ENCODE measurements at regions not wholly inside any gene's neighbourhood (a gene's known extent, or its start where the extent isn't known, plus 50 kb on each side); places are given as distances from the start of the nearest gene placed in this dataset.

DNA sequence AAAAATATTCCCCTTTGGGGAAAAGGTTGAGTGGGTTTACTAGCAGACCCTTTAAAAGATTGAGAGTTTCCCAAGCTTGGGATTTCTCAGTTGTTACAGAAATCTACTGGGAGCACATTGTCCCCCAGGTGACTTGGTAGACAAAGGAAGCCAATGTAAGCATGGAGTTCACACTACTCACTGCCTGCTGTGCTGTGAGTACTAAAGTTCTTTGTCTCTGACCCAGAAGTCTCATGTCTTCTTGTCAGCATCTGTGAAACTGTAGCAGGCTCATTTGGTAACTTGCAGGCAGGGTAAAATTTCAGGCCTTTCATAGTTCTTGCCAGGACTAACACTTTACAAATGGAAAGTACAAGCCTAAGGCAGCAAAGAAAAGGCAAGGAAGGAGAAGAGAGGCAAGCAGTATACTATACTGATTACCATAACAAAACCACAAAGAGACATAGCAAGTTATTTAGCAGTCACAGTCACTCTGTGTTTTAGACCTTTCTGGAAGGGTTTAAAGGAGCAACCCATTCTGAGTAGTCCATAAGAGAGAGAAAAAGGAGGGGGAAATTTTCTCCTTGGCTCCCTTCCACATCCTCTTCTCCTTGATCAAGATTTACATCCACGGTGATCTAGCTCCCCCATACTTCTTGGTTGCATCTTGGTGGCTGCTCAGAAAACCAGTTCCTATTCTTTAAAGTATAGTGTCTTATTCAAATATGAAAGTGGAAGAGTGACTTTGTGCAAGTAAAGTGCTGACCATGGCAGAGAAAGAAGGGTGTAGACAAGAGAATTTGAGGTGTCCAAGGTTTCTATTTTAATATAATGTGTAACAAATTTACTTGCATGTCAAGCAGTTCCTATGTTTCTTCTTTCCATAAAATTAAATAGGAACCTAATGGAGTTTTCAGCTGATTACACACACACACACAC is 160.0 kb upstream of the PDE5A start:
- Histone ChIP-seq H3K4me2 (ENCODE audit: insufficient read depth, low read length) (no peak overlapping the region), H2AFZ (ENCODE audit: low read depth, low read length) (no peak overlapping the region), H3K9me1 (ENCODE audit: control insufficient read depth, insufficient read depth, low read length) (no peaks in the 10 kb centered on the region), H3K4me1 (replicated peaks in 1 of 2; ENCODE audit: control insufficient read depth in 2 of 2, insufficient read depth in 2 of 2, low read length in 2 of 2) (no peaks in the 10 kb centered on the region), H3K36me3 (ENCODE audit: control insufficient read depth, insufficient read depth, low read length) (no peaks in the 10 kb centered on the region), H3K9me3 (replicated peaks; ENCODE audit: control insufficient read depth, insufficient read depth, low read depth, low read length) (no peaks in the 10 kb centered on the region), H3K9ac (ENCODE audit: insufficient read depth in 1 of 2, low read depth in 2 of 2, low read length in 2 of 2) (no peak overlapping the region), H3K4me3 (no peak overlapping the region), H4K20me1 (replicated peaks; ENCODE audit: control insufficient read depth, insufficient read depth, low read length) (no peaks in the 10 kb centered on the region), H3K27me3 (ENCODE audit: control insufficient read depth in 2 of 2, insufficient read depth in 2 of 2, low read length in 2 of 2) (no peaks in the 10 kb centered on the region), H3K27ac (ENCODE audit: extremely low read depth, low read depth, low read length) (no peak overlapping the region), H3K79me2 (ENCODE audit: control insufficient read depth, insufficient read depth, low read length) (no peaks in the 10 kb centered on the region)
- ChIA-PET POLR2A (no interaction called here), CTCF (ENCODE audit: low intra/inter-chr PET ratio) (no interaction called here)
- WGBS (ENCODE audit: insufficient coverage, low coverage, missing lambda C conversion rate) = 0% methylated on average over 1 of the region's 1 CpG
- FAIRE-seq (no peak), ATAC-seq (no peak), DNase-seq (ENCODE audit: extremely low read depth in 1 of 4, low spot score in 3 of 4) (no peak)
- in situ Hi-C loops (cut with MboI) = no loop called here
- BruUV-seq (replicated peaks) = no TSS peak
- TF ChIP-seq ARID2 (IDR thresholded peaks at IDR 0.05) = no peak
- no peak for TF ChIP-seq CREBBP (IDR thresholded peaks at IDR 0.05; ENCODE audit: low read depth, low read length)
- TF ChIP-seq ZBTB8A (IDR thresholded peaks at IDR 0.05; ENCODE audit: partially characterized antibody) = no peak
- TF ChIP-seq ZNF3 (CRISPR knock-in tag; IDR thresholded peaks at IDR 0.05) = no peak
- TF ChIP-seq ZNF124 (CRISPR knock-in tag; IDR thresholded peaks at IDR 0.05) = no peak
- intact Hi-C loops (cut with micrococcal nuclease) = no loop called here

DNA sequence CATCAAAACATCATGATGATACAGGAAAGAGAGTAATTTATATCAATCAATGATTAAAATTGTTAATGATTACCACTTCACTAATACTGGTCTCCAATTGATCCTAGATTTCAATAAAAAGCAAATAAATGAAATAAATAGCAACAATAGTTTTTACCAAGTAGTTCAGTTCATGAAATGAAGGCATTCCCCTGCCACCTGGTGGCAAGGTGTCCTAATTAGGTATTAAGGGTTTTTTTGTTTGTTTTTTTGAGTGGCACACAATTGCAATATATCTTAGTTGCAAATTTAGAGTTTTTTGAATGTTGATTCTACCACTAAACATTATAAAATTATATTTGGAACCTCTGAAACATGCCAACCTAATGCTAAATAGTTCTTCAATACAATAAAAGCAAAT is 157.4 kb upstream of the PDE5A start:
- Histone ChIP-seq H3K27ac (ENCODE audit: extremely low read depth, low read depth, low read length) (no peak overlapping the region), H3K36me3 (ENCODE audit: control insufficient read depth, insufficient read depth, low read length) (no peaks in the 10 kb centered on the region), H3K9me3 (replicated peaks; ENCODE audit: control insufficient read depth, insufficient read depth, low read depth, low read length) (no peaks in the 10 kb centered on the region), H2AFZ (ENCODE audit: low read depth, low read length) (no peak overlapping the region), H3K27me3 (ENCODE audit: control insufficient read depth in 2 of 2, insufficient read depth in 2 of 2, low read length in 2 of 2) (no peaks in the 10 kb centered on the region), H4K20me1 (replicated peaks; ENCODE audit: control insufficient read depth, insufficient read depth, low read length) (no peaks in the 10 kb centered on the region), H3K4me2 (ENCODE audit: insufficient read depth, low read length) (no peak overlapping the region), H3K4me1 (replicated peaks in 1 of 2; ENCODE audit: control insufficient read depth in 2 of 2, insufficient read depth in 2 of 2, low read length in 2 of 2) (no peaks in the 10 kb centered on the region), H3K4me3 (no peak overlapping the region), H3K79me2 (ENCODE audit: control insufficient read depth, insufficient read depth, low read length) (no peaks in the 10 kb centered on the region), H3K9me1 (ENCODE audit: control insufficient read depth, insufficient read depth, low read length) (no peaks in the 10 kb centered on the region), H3K9ac (ENCODE audit: insufficient read depth in 1 of 2, low read depth in 2 of 2, low read length in 2 of 2) (no peak overlapping the region)
- POLR2A ChIA-PET = no interaction called here
- FAIRE-seq = no peak
- intact Hi-C loops (cut with micrococcal nuclease) (no loop called here), in situ Hi-C loops (cut with MboI) (no loop called here)
- DNase-seq (ENCODE audit: extremely low read depth in 1 of 4, low spot score in 3 of 4) = no peak
- TF ChIP-seq DMBX1 (CRISPR knock-in tag; IDR thresholded peaks at IDR 0.05; ENCODE audit: borderline replicate concordance) (no peak), RAD21 (CRISPR knock-in tag; conservative IDR thresholded peaks at IDR 0.05 in 1 of 2, IDR thresholded peaks at IDR 0.05 in 1 of 2) (peak in 1 of 2 experiments; percentile 14; a peak in 1 of 4 replicates)
- CTCF ChIA-PET (ENCODE audit: low intra/inter-chr PET ratio) = no interaction called here
- no TSS peak for BruUV-seq (replicated peaks)
- no peak for ATAC-seq

Data from K562 (cell line).